Coronary artery (tissue), 2 donors: ENCODE measurements at regions not wholly inside any gene's neighbourhood (a gene's known extent, or its start where the extent isn't known, plus 50 kb on each side); places are given as distances from the start of the nearest gene placed in this dataset.
"Not testable (repeated sequence)": the region's sequence is repeated elsewhere in the genome, so short reads cannot be mapped to it uniquely, and the experiment has no call there.

Experiments used
- DNase-seq: peaks from one replicate; pipeline ENCODE4 v3.0.0-alpha.2; 2017; ENCODE audit warnings: low spot score
- H3K27ac ChIP-seq, 2 donors: fragments of 200-600 bp; sonication (generic); one replicate each; pipeline ENCODE4 v1.5.1; 2016 to 2019
- H3K4me3 ChIP-seq: fragments of 200-600 bp; sonication (generic); 2 replicates; pipeline ENCODE4 v1.5.1; 2016; ENCODE audit warnings: mild to moderate bottlenecking, moderate library complexity
- TF ChIP-seq, protein P1 (sequence below): fragments of 200-600 bp; sonication (generic); IDR thresholded peaks from one replicate; pipeline ENCODE4 v1.5.1; 2019; ENCODE audit warnings: antibody characterized with exemption

DNA sequence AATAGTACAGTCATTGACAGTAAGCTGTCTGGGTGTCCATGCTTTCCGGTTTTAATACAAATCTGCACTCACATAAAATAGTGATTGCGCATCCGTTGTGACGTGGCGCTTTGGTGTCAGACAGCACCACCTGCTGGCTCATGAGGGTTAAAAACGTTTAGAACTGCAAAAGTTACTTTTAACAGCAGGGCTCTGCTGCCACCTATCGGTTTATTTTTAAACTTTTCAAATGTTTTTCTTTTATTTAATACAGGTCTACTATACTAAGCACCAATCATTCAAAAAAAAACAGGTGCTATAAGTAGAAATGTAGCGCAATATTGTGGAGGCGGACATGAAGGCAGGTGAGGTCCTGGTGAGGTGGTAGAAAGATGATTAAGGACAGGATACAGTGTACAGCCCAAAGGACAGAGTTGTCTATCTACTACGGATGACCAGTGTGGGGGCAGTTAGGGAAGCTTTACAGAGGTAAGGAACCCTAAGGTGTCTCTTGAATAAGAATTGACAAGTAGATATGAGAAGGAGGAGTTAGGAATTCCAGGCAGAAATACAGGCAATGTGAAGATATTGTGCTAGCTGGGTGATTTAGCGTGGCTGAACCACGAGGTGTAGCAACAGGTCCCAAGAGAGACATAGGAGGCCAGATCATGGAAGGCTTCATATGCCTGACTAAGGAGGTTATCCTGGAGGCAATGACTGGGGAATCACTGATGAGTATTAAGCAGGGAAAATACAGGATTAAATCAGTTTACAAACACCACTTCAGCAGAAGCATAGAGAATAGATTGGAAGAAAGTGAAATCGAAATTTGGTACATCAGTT is 91.5 kb upstream of the PRB2 start:
- peak; percentile 79 for DNase-seq
- TF ChIP-seq, protein P1, sequence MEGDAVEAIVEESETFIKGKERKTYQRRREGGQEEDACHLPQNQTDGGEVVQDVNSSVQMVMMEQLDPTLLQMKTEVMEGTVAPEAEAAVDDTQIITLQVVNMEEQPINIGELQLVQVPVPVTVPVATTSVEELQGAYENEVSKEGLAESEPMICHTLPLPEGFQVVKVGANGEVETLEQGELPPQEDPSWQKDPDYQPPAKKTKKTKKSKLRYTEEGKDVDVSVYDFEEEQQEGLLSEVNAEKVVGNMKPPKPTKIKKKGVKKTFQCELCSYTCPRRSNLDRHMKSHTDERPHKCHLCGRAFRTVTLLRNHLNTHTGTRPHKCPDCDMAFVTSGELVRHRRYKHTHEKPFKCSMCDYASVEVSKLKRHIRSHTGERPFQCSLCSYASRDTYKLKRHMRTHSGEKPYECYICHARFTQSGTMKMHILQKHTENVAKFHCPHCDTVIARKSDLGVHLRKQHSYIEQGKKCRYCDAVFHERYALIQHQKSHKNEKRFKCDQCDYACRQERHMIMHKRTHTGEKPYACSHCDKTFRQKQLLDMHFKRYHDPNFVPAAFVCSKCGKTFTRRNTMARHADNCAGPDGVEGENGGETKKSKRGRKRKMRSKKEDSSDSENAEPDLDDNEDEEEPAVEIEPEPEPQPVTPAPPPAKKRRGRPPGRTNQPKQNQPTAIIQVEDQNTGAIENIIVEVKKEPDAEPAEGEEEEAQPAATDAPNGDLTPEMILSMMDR, result peak; percentile 89
- H3K27ac ChIP-seq, result no peak overlapping the region
- no peak overlapping the region for H3K4me3 ChIP-seq

GRCh38 chr12:11496157-11496851 is 100.9 kb upstream of the PRB2 start:
- Histone ChIP-seq H3K4me3 (no peak overlapping the region), H3K27ac (no peak overlapping the region)
- DNase-seq, result no peak
- TF ChIP-seq, protein P1, result no peak

GRCh38 chr12:11497438-11497837 is 102.1 kb upstream of the PRB2 start:
- TF ChIP-seq, protein P1, result no peak
- Histone ChIP-seq H3K4me3 (no peak overlapping the region), H3K27ac (no peak overlapping the region)
- no peak for DNase-seq

DNA sequence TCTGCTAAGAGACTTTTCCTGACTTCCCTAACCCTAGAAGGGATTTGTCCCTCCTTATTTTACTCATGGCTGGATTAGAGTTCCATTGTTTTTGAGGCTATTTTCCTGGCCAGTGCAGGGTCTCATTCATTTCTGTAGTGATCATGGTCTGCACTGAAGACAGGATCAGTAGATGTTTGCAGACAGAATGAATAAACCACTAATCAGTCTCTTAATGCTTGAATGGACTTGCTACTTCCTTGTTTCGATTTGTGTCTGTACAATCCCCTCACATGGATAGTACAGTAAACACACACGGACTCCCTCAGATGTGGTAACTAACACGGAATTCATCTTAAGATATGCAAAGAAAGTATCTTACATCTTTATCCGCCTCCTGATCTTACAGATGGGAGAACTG is 102.6 kb upstream of the PRB2 start:
- DNase-seq, result no peak
- TF ChIP-seq, protein P1, result no peak
- no peak overlapping the region for H3K4me3 ChIP-seq
- no peak overlapping the region for H3K27ac ChIP-seq

DNA sequence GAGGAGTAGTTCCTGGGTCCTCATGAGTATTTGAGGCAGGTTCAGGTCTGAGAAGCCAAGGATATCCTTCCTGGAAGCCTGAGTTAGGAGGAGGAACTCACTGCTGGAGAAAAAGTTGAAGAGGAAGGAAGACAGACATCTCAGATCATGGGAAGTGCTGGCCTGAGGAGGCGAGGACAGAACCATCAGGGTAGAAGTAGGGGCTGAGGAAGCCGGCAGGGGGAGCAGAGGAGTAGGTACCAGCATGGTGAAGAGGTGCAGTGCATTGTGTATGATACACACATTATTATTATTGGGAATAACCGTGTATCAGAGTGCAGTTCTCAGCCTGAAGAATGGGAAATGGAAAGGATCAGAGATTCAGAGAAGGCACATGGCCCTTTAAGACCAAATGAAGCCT is 103.2 kb upstream of the PRB2 start:
- not testable (repeated sequence) for H3K27ac ChIP-seq

DNA sequence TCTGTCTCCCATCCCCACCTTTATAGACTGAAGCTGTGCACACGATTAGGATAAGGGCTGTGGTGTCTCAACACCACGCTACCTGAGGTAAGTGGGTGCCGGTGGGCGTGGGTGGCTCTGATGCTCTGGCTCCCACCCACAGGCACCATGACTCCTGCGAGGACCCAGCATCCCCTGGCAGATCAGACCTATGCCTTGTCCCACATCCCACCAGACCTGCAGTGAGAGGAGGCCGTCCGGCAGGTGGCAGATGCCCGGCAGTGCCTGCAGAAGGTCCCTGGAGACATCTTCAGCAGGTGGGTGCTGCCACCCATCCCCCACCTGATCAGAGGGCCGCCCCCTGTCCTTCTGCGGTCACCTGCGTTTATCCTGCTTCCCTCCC is 104.4 kb upstream of the PRB2 start:
- Histone ChIP-seq H3K4me3 (no peak overlapping the region), H3K27ac (no peak overlapping the region)
- TF ChIP-seq, protein P1, result no peak
- DNase-seq, result no peak

More for the DNA sequence above, 103.2 kb upstream of the PRB2 start:
- DNase-seq, H3K4me3 ChIP-seq: not testable (repeated sequence)

GRCh38 chr12:11500188-11500860 is 105.0 kb upstream of the PRB2 start:
- no peak for DNase-seq
- Histone ChIP-seq H3K4me3 (no peak overlapping the region), H3K27ac (no peak overlapping the region)
- TF ChIP-seq, protein P1, result no peak
